GM19043 (cell line): ENCODE measurements at regions not wholly inside any gene's neighbourhood (a gene's known extent, or its start where the extent isn't known, plus 50 kb on each side); places are given as distances from the start of the nearest gene placed in this dataset.
"Not testable (repeated sequence)": the region's sequence is repeated elsewhere in the genome, so short reads cannot be mapped to it uniquely, and the experiment has no call there.

ENCODE experiments used
- ATAC-seq: cut with Tn5 transposase; IDR thresholded peaks from one replicate; pipeline ENCODE4 v1.9.1; 2021; ENCODE audit warnings: low read depth; ENCODE audit not compliant: unreplicated experiment

DNA sequence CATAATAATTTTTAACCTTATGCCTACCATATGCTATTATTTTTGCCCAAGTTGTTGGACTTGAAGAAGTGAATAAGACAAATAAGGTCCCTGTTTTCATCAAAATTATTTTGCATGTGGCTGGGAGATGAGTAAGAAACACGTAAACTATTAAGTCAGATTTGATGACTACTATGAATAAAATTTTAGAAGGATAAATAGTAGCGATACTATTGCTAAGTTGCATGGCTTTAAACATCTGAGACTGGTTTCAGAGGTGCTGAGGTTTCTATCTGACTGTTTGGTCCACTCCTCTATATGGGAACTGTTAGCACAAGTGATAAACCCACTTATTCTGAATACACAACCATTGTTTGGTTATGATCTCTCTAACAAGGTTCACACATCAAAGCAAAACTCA, 674.3 kb upstream of the MDGA2 start:
- no peak for ATAC-seq

DNA sequence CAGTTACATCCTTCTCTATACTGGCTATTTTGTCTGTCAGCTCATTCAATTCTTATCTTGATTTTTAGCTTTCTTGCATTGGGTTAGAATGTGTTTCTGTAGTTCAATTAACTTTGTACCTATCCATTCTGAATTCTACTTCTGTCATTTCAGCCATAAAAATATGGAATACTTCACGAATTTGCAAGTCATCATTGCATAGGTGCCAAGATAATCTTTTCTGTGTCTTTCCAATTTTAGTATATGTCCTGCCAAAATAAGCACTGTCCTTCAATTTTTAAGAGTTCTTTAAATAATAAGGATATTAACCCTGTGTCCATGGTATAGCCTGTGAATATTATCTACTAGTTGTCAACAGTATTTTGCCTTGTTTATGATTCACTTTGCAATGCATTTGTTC, 665.7 kb upstream of the MDGA2 start:
- ATAC-seq, result no peak

GRCh38 chr14:48333221-48333920, 658.0 kb upstream of the MDGA2 start:
- no peak for ATAC-seq

GRCh38 chr14:48331421-48331820, 656.0 kb upstream of the MDGA2 start:
- no peak for ATAC-seq

- no peak for ATAC-seq
Measured at GRCh38 chr14:48325486-48325885, 650.1 kb upstream of the MDGA2 start.

DNA sequence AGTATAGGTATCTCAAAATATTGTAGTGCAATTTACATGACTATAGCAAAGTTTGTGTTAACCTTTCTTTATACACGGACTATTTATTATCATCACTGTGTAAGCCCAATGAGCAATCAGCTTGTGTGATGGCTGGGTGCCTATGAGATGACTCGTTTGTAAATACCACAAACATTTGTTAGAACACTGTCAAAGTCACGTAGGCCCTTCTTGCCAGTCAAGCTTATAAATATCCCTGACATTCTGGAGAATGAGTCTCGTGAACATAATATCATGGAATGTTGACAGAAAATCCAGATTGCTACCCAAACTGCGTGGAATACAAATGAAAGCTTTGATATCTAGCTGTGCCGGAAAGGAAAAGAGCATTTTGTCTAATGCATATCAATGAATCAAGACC, 648.3 kb upstream of the MDGA2 start:
- no peak for ATAC-seq

- ATAC-seq, result no peak
Measured at GRCh38 chr14:48319823-48320222, 644.4 kb upstream of the MDGA2 start.

- no peak for ATAC-seq
Measured at GRCh38 chr14:48304729-48305128, 629.3 kb upstream of the MDGA2 start.

GRCh38 chr14:48289701-48290100, 614.3 kb upstream of the MDGA2 start:
- ATAC-seq, result no peak

DNA sequence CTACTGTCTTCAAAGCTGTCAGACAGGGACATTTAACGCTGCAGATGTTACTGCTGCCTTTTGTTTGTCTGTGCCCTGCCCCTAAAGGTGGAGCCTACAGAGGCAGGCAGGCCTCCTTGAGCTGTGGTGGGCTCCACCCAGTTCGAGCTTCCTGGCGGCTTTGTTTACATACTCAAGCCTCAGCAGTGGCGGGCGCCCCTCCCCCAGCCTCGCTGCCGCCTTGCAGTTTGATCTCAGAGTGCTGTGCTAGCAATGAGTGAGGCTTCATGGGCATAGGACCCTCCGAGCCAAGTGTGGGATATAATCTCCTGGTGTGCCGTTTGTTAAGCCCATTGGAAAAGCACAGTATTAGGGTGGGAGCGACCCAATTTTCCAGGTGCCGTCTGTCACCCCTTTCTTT, 609.8 kb upstream of the MDGA2 start:
- ATAC-seq, result not testable (repeated sequence)

GRCh38 chr14:48275301-48275700, 599.9 kb upstream of the MDGA2 start:
- ATAC-seq, result no peak

GRCh38 chr14:48274826-48275225, 599.4 kb upstream of the MDGA2 start:
- no peak for ATAC-seq

GRCh38 chr14:48267926-48268325, 592.5 kb upstream of the MDGA2 start:
- ATAC-seq, result not testable (repeated sequence)

DNA sequence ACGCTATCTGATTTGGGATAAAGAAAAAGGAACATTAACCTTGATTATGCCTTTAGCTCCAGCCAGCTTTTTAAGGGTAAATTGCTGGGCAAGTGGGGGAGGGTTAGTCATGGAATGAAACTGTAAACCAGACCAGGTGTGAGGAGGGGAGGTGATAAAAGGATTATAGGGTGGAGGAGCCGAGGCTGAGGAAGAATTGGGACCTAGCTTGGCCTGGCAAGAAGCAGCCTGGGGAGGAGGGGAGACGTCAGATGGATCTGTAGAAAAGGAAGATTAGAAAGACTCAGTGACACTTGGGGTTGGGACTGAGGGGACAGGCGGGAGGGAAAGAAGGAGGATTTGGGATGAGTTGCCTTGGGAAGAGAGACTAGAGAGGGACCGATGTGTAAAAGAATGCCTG, 590.8 kb upstream of the MDGA2 start:
- ATAC-seq, result not testable (repeated sequence)

DNA sequence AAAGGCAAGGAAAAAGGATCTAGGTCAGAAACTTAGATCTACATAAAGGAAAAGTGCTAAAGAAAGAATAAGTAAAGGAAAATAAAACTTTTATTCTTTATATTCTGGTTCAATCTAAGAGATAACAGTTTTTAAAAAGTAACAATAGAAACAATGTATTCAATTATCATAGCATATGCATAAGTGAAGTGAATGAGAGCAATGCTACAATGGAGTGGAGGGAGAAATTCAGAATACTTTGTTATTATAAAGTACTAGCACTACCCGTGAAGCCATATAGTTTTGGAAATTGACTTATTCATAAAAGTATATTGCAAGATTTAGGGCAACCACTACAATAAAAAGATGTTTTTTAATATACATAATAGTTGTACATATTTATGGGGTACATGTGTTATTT, 586.0 kb upstream of the MDGA2 start:
- ATAC-seq, result no peak

DNA sequence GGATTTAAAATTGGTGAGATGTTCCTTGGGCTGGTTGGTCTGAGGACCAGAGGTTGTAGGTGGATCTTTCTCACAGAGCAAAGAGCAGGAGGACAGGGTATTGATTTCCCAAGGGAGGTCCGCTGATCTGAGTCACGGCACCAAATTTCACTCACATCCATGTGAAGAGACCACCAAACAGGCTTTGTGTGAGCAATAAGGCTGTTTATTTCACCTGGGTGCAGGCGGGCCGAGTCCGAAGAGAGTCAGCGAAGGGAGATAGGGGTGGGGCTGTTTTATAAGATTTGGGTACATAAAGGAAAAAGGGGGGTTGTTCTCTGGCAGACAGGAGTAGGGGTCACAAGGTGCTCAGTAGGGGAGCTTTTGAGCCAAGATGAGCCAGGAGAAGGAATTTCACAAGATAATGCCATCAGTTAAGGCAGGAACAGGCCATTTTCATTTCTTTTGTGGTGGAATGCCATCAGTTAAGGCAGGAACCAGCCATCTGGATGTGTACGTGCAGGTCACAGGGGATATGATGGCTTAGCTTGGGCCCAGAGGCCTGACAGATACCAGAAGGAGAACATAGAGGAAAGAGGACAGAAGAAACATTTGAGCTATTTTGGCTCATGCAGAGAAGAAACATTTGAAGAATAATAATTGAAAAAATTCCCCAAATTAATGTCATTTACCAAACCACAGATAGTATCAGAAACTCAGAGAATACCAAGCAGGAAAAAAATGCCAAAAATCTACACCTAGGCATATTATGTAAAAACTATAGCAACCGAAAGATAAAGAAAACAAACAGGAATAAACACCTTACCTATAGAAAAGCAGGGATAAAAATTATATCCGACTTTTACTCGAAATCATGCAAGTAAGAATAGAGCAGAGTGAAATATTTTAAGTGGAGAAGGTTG, 585.2 kb upstream of the MDGA2 start:
- not testable (repeated sequence) for ATAC-seq

GRCh38 chr14:48259876-48260275, 584.5 kb upstream of the MDGA2 start:
- ATAC-seq, result not testable (repeated sequence)

- ATAC-seq, result not testable (repeated sequence)
Measured at GRCh38 chr14:48259232-48259631, 583.8 kb upstream of the MDGA2 start.

DNA sequence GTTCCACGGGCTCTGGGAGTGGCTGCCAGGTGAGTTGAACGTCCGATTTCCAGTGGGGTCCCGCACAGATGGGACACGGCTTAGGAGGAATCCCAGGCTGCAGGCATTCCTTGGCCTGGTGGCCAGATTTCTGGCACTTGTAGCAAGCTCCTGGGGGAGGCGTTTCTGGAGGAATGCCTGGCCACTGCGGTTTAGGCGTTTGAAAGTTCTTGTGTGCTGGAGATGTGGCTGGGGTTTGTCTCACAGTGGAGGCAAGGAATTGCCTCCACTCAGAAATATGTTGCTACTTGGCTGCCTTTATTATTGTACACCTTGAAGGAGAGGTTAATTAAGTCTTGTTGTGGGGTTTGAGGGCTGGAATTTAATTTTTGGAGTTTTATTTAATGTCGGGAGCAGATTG, 583.3 kb upstream of the MDGA2 start:
- ATAC-seq, result not testable (repeated sequence)

GRCh38 chr14:48253020-48253419, 577.6 kb upstream of the MDGA2 start:
- ATAC-seq, result no peak

- ATAC-seq, result no peak
Measured at GRCh38 chr14:48251290-48251689, 575.9 kb upstream of the MDGA2 start.

GRCh38 chr14:48250575-48250974, 575.2 kb upstream of the MDGA2 start:
- ATAC-seq, result no peak
